HG03432 (cell line): ENCODE measurements at regions not wholly inside any gene's neighbourhood (a gene's known extent, or its start where the extent isn't known, plus 50 kb on each side); places are given as distances from the start of the nearest gene placed in this dataset.

Experiments
- ATAC-seq: cut with Tn5 transposase; IDR thresholded peaks from one replicate; pipeline ENCODE4 v1.9.1; 2021; ENCODE audit warnings: mild to moderate bottlenecking, moderate library complexity; ENCODE audit not compliant: unreplicated experiment

DNA sequence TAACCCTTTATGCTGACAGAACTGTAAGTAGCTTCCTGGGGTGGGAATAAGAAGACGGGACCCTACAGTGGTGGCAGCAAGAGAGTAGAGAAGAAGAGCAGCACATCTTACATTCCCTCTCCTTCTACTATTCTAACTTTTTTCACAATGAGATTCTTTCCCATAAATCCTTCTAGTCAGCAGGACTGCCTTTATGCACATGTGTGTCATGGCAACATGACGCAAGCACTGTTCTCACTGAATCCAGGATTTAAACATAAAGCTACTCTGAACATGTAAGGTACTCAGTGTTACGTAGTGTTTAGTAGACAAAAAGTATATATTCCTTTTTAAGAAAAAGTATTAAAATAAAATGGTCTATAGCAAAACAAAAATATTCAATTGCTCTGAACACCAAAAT, 309.7 kb upstream of the LYPLAL1 start:
- no peak for ATAC-seq

- ATAC-seq, result no peak
Measured at GRCh38 chr1:218865591-218865990, 308.1 kb upstream of the LYPLAL1 start.

DNA sequence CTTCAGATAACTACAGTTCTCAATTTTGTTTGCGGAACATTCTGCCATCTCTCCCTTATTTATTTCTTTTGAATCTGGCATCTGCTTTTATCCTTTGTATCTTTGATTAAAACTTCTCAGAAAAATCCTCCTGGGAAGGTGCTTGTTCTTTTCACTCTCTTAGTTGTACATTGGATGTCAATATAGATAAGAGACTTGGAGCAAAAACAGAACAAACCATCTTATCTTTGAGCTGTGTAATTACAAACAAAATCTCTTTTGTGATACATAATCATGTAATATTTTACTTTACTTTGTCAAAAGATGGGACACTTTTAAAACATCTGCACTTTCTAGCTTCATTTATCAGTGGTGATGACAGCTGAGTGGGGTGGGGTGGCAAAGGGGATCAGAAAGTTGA, 307.2 kb upstream of the LYPLAL1 start:
- ATAC-seq, result no peak

GRCh38 chr1:218867066-218867465, 306.6 kb upstream of the LYPLAL1 start:
- no peak for ATAC-seq

DNA sequence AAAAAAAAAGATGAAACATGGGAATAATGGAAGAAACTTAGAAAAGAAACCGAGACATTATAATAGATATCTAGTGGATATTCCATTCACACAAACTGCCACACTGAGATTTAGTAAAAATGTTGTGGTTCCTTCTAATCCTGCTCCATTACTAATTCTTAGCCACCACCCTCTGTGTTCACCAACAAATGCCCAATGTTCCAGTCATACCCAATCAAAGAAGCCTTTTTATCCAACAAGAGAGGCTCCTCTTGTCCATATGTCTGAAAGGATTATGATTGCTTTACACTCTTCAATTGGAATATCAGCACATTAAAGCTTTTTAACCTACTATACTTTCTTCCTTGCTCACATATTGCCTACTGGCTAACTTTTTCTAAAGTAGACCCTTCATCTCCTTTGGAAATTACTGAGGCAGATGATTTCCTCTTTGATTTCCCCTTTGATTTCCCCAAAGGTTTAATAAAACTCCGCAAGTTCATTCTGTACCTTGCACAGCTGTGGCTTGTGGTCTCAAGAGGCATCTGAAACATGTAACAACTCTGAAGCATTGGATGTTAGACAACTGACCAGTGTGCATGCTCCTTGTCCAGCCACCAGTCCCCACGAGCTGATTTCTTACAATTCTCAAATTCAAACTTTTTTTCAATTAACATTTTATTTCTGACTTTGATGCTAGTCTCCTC, 305.6 kb upstream of the LYPLAL1 start:
- ATAC-seq, result no peak

DNA sequence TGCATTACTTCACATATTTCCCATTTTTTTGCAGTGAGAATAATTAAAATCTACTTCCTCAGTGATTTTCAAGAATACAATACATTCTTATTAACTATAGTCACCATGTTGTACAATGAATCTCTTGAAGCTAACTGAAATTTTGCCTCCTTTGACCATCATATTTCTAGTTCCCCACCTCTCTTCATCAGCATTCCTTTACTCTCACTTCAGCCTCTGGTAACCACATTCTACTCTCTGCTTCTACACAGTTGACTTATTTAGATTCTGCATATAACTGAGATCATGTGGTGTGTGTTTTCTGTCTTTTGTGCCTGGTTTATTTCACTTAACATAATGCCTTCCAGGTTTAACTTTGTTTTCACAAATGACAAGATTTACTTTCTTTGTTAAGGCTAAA, 304.4 kb upstream of the LYPLAL1 start:
- no peak for ATAC-seq

- ATAC-seq, result no peak
Measured at GRCh38 chr1:218872026-218872425, 301.7 kb upstream of the LYPLAL1 start.

GRCh38 chr1:218872928-218873327, 300.8 kb upstream of the LYPLAL1 start:
- ATAC-seq, result no peak

DNA sequence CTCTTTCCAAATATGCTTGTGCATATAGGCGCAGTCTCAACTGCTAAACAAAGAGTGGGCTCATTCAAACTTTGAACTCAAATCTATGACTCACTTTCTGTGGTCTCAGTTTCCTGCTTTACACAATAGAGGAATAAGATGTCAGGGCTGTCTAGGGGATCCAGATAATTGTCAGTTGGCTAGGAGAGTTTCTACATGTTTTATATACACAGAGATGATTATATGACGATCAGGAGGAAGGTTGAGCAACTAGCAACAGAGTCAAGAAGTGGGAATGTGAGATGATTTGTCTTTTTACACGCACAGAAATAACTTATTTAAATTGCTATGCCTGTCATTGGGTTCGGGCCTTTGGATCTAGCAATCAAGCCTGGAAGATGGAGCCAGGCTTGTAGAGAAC, 299.4 kb upstream of the LYPLAL1 start:
- ATAC-seq, result no peak

DNA sequence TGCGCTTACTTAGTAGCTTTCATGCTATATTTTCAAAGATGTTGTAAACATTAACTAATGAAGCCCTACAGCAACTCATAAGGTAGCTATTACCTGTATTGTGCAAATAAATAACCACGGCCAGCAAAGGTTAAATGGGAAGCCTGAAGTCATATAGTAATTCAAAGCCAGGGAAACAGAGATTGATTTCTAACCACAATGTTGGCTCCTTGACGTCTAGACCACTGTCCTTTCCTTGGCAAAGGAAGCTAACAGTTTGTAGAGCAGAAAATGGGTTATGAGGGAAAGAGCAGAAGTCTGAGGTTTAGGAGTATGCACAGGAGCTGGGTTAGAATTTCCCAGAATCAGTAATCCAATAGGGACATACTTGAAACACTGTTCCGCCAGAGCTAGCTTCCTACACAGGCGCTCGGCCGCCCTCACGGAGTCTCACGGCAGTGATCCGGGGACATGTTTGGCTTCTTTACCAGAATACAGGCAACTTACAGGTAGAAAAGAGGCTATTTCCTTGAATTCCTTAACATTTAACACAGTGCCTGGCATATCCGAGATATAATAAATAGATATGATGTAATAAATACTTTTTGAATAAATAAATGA, 298.8 kb upstream of the LYPLAL1 start:
- no peak for ATAC-seq

DNA sequence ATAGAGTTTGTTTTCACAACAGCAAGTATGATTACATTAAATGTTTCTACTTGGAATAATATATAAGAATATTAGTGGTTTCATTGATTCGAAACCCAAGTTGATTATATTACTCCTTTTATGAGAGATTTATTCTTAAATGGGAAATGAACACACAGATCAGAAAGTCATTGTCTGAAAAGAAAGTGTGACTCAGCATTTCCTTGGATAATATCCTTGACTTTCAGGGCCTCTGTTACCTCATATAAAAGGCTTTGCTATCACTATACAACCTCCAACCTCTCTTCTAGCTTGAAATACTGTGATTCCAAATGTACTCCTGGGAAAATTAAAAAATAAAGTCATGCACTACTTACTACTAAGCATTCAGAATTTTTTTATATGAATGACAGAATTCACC, 295.3 kb upstream of the LYPLAL1 start:
- no peak for ATAC-seq

- no peak for ATAC-seq
Measured at GRCh38 chr1:218880484-218881060, 293.1 kb upstream of the LYPLAL1 start.

DNA sequence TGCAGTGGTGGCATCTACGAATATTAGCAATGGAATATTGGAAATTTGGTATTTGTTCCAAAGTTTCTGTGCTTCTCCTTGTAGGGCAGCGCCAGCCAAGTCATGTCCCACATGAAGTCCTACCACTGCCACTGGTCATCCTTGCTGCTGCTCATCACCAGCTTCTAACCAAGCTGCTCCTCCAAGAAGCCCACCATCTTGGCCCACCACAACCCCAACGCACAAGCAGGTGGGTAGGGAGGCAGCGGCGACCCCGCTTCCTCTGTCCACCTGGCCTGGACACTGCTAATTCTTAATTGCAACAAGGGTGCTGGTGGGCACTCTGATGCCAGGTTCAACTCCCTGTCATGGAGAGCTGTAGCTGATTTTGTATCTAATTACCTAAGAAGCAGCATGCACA, 291.2 kb upstream of the LYPLAL1 start:
- no peak for ATAC-seq

DNA sequence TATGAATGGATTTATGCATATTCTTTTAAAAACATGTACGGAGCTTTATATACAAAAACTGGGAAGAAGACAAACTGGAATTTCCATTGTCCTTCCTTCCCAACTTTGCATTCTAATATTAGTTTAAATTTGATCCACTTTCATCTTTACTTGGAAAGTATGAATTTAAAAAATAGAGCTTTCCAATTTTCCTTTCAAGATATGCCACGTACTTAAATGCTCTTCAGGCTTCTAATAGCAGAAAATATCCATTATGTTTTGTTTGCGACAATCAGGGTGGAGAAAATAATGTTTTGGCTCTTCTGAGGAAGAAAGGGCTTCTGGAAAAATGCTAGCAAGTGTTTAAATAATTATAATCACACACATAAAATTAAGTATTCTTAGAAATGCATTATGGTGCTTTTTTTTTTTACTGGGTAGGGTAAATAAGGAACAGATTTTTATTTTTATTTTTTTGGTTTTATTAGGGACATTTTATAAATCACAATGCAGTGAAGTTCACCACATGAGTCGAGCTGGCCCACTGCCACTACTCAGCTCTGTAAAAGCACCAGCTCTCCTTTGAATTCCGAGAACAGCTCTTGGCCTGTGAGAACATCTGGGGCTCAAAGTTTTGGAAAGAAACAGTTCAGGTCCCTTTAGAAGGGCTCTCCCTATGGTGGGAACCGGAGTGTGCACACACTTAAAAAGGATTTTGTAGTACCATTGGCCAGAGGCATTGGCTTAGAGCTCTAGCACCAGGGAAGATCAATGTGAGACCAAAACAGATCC, 287.4 kb upstream of the LYPLAL1 start:
- no peak for ATAC-seq

- no peak for ATAC-seq
Measured at GRCh38 chr1:218887141-218887925, 286.3 kb upstream of the LYPLAL1 start.

DNA sequence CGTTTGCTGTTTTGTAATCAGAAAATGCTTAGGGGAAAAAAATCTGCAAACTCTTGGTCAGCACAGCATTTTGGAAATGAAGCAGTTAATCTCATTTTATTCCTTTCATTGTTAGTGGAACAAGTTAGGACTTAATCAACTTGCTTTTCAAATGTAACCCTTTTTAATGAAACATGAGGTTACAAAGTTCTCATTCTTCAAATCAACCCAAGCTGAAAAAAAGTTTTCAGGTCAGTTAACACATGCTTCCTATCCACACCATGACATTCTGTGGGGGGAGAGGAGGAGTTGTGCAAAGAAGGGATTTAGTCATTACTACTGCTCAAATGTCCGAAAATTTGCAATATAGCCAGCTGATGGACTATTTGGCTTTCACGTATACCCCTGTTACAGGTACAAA, 283.2 kb upstream of the LYPLAL1 start:
- ATAC-seq, result no peak

DNA sequence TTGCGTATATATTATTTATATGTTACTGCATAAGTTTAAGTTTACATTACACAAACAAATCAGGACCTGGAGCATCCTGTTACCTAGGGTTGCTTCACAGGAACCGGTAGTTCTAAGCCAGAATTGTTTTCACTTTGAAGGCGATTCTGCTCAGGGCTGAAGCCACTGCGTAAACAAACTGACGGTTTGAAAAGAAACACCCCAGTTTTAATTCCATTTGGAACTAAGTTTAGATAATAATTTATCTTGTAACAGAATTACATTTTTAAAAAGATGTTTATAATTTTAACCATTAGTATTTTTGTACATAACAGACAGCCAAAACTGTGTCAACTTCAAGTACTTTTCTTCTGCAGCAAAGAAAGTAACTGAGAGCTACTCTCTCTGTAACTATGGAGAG, 282.1 kb upstream of the LYPLAL1 start:
- ATAC-seq, result no peak

DNA sequence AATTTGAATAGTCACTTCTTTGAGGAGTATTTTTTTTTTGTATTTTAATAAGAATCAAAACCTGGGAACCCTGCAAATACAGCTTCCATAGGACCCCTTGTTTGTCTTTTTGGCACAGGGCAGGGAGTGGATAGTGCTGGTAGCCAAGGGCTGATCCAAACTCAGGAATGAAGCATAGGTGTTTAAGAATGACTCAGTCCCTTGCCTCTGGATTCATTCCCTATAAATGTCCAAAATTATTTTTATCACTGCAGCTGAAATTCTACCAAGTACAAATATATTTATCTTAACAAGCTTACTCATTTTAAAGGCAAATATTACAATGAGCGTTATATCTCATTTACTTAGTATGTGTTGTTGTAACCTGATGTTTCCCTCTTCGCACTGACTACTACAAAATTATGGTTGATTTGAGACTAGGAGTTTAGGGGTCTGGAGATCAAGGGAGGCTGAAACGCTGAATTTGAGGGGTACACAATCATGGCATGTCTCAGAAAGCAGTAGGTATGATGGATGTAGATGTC, 278.6 kb upstream of the LYPLAL1 start:
- no peak for ATAC-seq

DNA sequence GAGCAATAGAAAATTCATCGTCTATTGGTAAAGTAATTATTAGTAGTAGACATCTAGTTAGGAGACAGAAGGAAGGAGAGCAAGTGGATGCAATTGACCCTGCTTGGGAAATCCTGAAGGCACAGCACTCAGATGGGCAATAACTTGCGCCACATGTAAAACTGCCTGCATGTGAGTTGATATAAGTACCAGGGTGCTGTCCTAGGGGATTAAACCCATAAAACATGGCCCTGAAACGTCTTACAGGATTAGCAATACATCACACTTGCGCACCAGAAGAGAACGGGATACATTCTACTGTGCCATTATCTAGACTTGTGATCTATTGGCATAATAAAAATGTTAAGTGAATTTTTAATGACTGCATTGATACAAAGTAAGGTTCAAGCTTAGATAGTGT, 277.5 kb upstream of the LYPLAL1 start:
- ATAC-seq, result no peak

DNA sequence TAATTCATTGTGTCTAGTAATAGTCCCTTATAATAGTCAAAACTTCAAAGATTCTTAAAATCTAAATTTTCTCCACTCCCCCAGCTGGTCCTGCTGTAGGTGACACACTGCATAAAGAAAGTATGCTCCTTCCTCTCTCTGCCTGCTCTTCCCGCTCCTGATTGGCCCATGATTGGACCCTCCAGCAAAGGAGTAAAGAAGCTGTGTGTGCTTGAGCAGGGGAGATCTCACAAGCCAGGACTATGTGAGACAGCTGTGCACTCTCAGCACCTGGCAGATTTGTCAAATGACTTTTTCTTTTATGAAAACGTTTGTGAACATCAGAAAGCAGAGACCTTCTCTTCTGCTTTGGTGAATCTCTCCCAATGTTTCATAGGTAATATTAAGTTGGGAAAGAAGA, 274.8 kb upstream of the LYPLAL1 start:
- ATAC-seq, result no peak

DNA sequence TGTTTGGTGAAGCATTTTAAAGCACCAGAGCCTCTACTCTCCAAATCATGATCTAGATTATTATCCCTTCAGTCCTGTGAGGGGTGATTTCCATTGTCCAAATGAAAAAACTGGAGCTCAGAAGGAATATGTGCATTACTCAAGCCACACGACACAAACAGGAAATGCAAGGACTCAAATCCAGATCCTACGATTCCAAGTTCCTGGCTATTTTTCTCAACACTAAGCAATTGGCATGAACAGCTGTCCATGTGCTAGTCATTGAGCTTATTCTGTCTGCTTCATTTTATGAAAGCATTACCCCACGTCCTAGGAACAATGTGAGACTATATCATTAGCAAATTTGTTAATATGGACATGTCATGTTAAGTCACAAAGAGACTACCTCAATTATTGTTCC, 273.1 kb upstream of the LYPLAL1 start:
- ATAC-seq, result no peak
